ENCODE measurements at regions not wholly inside any gene's neighbourhood (a gene's known extent, or its start where the extent isn't known, plus 50 kb on each side); places are given as distances from the start of the nearest gene placed in this dataset.

GRCh38 chr2:111702119-111702803 lies 181.7 kb downstream of the ANAPC1 start:
- H3K4me3 ChIP-seq (ENCODE audit: low read depth in 1 of 2, low read length in 2 of 2): no peak overlapping the region
- peaks cover 96% of the 10 kb centered on the region for H3K4me1 ChIP-seq (ENCODE audit: insufficient read depth, low read length)
- peaks cover 13% of the 10 kb centered on the region for H3K79me2 ChIP-seq (ENCODE audit: insufficient read depth, low read length)
- H3K27me3 ChIP-seq (ENCODE audit: insufficient read depth, low read length, poor library complexity): no peaks in the 10 kb centered on the region
- no peaks in the 10 kb centered on the region for H4K20me1 ChIP-seq (ENCODE audit: insufficient read depth, low read length)
- H3K27ac ChIP-seq (ENCODE audit: low read length): peak overlapping the region; percentile 97
- H2AFZ ChIP-seq (ENCODE audit: low read depth, low read length): no peak overlapping the region
- DNase-seq (peak; percentile 75), ATAC-seq (ENCODE audit: insufficient read depth, low read depth) (no peak)
- H3K4me2 ChIP-seq (ENCODE audit: insufficient read depth, low read length): peak overlapping the region; percentile 23
- no peaks in the 10 kb centered on the region for H3K36me3 ChIP-seq (ENCODE audit: insufficient read depth, low read length)
- TF ChIP-seq EZH2 (IDR thresholded peaks at IDR 0.05; ENCODE audit: borderline replicate concordance, low read depth, low read length, severe bottlenecking): no peak
- peak; percentile 86 for TF ChIP-seq CTCF (IDR thresholded peaks at IDR 0.05; ENCODE audit: borderline replicate concordance, extremely low read depth, low read length, poor library complexity, severe bottlenecking)
- H3K9me3 ChIP-seq (ENCODE audit: insufficient read depth, low read length, severe bottlenecking): no peaks in the 10 kb centered on the region
- peak overlapping the region; percentile 66 for H3K9ac ChIP-seq (ENCODE audit: low read depth, low read length)

- H3K4me1 ChIP-seq (ENCODE audit: insufficient read depth, low read length): peaks cover 98% of the 10 kb centered on the region
- H3K4me3 ChIP-seq (ENCODE audit: low read depth in 1 of 2, low read length in 2 of 2): no peak overlapping the region
- no peaks in the 10 kb centered on the region for H3K9me3 ChIP-seq (ENCODE audit: insufficient read depth, low read length, severe bottlenecking)
- peak overlapping the region; percentile 23 for H3K4me2 ChIP-seq (ENCODE audit: insufficient read depth, low read length)
- TF ChIP-seq CTCF (IDR thresholded peaks at IDR 0.05; ENCODE audit: borderline replicate concordance, extremely low read depth, low read length, poor library complexity, severe bottlenecking): no peak
- TF ChIP-seq EZH2 (IDR thresholded peaks at IDR 0.05; ENCODE audit: borderline replicate concordance, low read depth, low read length, severe bottlenecking): no peak
- peak overlapping the region; percentile 97 for H3K27ac ChIP-seq (ENCODE audit: low read length)
- peak overlapping the region; percentile 66 for H3K9ac ChIP-seq (ENCODE audit: low read depth, low read length)
- ATAC-seq (ENCODE audit: insufficient read depth, low read depth) (no peak), DNase-seq (no peak)
- H3K27me3 ChIP-seq (ENCODE audit: insufficient read depth, low read length, poor library complexity): no peaks in the 10 kb centered on the region
- peaks cover 13% of the 10 kb centered on the region for H3K79me2 ChIP-seq (ENCODE audit: insufficient read depth, low read length)
- no peaks in the 10 kb centered on the region for H4K20me1 ChIP-seq (ENCODE audit: insufficient read depth, low read length)
- H3K36me3 ChIP-seq (ENCODE audit: insufficient read depth, low read length): no peaks in the 10 kb centered on the region
- no peak overlapping the region for H2AFZ ChIP-seq (ENCODE audit: low read depth, low read length)
Observed at GRCh38 chr2:111702804-111703196, 181.2 kb downstream of the ANAPC1 start.

GRCh38 chr2:111703759-111704158 lies 180.2 kb downstream of the ANAPC1 start:
- peaks cover 13% of the 10 kb centered on the region for H3K79me2 ChIP-seq (ENCODE audit: insufficient read depth, low read length)
- H3K36me3 ChIP-seq (ENCODE audit: insufficient read depth, low read length): no peaks in the 10 kb centered on the region
- ATAC-seq (ENCODE audit: insufficient read depth, low read depth) (no peak), DNase-seq (peak; percentile 48)
- no peaks in the 10 kb centered on the region for H3K27me3 ChIP-seq (ENCODE audit: insufficient read depth, low read length, poor library complexity)
- no peak overlapping the region; a peak in 1 of 4 replicates for H3K4me3 ChIP-seq (ENCODE audit: low read depth in 1 of 2, low read length in 2 of 2)
- H3K27ac ChIP-seq (ENCODE audit: low read length): peak overlapping the region; percentile 97
- H3K9ac ChIP-seq (ENCODE audit: low read depth, low read length): peak overlapping the region; percentile 66
- H2AFZ ChIP-seq (ENCODE audit: low read depth, low read length): no peak overlapping the region
- TF ChIP-seq EZH2 (IDR thresholded peaks at IDR 0.05; ENCODE audit: borderline replicate concordance, low read depth, low read length, severe bottlenecking) (no peak), CTCF (IDR thresholded peaks at IDR 0.05; ENCODE audit: borderline replicate concordance, extremely low read depth, low read length, poor library complexity, severe bottlenecking) (no peak)
- peaks cover 98% of the 10 kb centered on the region for H3K4me1 ChIP-seq (ENCODE audit: insufficient read depth, low read length)
- H3K4me2 ChIP-seq (ENCODE audit: insufficient read depth, low read length): peak overlapping the region; percentile 39
- H3K9me3 ChIP-seq (ENCODE audit: insufficient read depth, low read length, severe bottlenecking): no peaks in the 10 kb centered on the region
- no peaks in the 10 kb centered on the region for H4K20me1 ChIP-seq (ENCODE audit: insufficient read depth, low read length)
